ENCODE measurements at regions not wholly inside any gene's neighbourhood (a gene's known extent, or its start where the extent isn't known, plus 50 kb on each side); places are given as distances from the start of the nearest gene placed in this dataset.

DNA sequence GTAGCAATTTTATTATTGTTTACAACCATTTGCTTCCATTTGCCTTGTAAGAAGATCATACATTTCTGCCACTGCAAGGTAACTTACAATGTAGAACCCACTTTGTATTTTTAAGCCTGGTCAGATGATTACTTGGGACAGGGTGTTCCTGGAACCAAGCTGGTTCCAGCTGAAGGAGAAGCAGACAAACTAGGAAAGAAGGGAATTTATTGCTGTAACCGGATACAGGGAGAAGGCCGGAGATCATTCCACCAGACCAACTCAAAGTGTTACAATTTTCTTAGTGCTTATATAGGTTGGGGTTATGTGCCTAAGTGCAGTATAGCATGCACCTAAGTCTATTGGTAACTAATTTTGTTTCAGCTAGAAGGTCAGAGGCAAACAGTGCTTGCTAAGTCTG lies 104.4 kb downstream of the MANEA start:
- no peak for TF ChIP-seq REST (IDR thresholded peaks at IDR 0.05; ENCODE audit: low read depth)
- no peak for TF ChIP-seq CREB1 (IDR thresholded peaks at IDR 0.05; ENCODE audit: low read depth)
- TF ChIP-seq CEBPB (IDR thresholded peaks at IDR 0.05) = no peak
- TF ChIP-seq RAD21 (IDR thresholded peaks at IDR 0.05; ENCODE audit: low read depth) = no peak
- TF ChIP-seq TAF1 (IDR thresholded peaks at IDR 0.05; ENCODE audit: low read depth) = no peak
- no peak for TF ChIP-seq EGR1 (IDR thresholded peaks at IDR 0.05)

All from Ishikawa (cell line).